ENCODE measurements at regions not wholly inside any gene's neighbourhood (a gene's known extent, or its start where the extent isn't known, plus 50 kb on each side); places are given as distances from the start of the nearest gene placed in this dataset.
"Not testable (repeated sequence)": the region's sequence is repeated elsewhere in the genome, so short reads cannot be mapped to it uniquely, and the experiment has no call there.

DNA sequence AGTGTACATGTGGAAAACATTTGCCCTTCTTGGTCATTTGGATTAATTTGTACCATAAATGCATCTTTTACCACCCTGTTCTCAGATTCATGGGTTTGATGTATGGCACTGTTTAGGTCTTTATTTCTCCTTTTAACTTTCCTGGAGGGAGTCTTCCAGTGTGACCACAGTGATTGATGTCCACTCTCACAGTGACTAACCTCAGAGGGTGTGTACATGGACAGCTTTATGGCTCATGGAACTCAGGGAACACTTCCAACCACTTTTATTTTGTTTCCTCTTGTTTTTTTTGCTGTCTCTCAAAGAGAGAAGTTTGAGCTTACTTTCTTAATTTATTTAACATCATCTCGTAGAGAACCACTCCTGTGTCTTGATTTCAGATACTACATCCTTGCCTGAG lies 489.8 kb upstream of the CHD1 start:
- not testable (repeated sequence) for TF ChIP-seq CTCF (conservative IDR thresholded peaks at IDR 0.05); ZFX (IDR thresholded peaks at IDR 0.05)

All from C4-2B (cell line).